GM21526 (cell line): ENCODE measurements at regions not wholly inside any gene's neighbourhood (a gene's known extent, or its start where the extent isn't known, plus 50 kb on each side); places are given as distances from the start of the nearest gene placed in this dataset.
"Not testable (repeated sequence)": the region's sequence is repeated elsewhere in the genome, so short reads cannot be mapped to it uniquely, and the experiment has no call there.

Source experiments
- ATAC-seq: cut with Tn5 transposase; IDR thresholded peaks from one replicate; pipeline ENCODE4 v1.9.1; 2021; ENCODE audit warnings: moderate library complexity; ENCODE audit not compliant: unreplicated experiment, low FRiP score

DNA sequence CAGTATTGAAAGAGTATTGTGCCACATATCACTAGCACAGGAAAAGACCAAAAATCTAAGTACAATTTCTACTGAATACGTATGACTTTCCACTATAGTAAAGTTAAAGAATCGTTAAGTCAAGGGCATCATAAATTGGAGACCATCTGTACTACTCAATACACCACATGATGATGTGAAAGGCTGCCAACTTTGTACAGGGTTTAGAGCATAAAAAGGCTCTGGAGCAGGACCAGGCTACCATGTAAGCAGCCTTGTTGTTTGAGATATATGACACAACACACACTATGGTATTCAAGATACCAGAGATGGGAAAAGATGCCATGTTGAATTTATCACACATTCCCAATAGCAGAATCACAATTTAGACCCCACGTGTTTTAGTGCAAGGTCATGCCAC, 294.9 kb upstream of the TRPC5 start:
- no peak for ATAC-seq

GRCh38 chrX:112368371-112368770, 285.8 kb upstream of the TRPC5 start:
- ATAC-seq = no peak

DNA sequence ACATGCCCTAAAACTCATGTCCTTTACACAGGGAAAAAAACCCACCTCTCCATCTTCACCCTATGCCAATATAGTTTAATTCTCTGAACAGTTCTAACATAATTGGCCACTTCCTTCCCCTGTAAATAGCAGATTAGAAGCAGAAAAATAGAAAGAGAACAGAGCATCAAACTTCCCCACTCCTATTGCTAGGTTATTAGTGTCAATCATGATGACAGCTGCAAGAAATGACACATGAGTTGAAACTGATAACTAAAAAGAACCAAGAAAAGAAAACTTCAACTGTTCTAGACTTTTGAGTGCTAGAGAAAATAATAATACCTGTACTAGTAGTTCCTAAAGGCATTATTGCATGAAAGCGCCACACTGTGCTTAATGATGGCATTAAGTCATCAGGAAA, 284.5 kb upstream of the TRPC5 start:
- ATAC-seq = no peak

GRCh38 chrX:112359906-112360305, 277.3 kb upstream of the TRPC5 start:
- no peak for ATAC-seq

- ATAC-seq = no peak
Measured at GRCh38 chrX:112355931-112356330, 273.4 kb upstream of the TRPC5 start.

- ATAC-seq = no peak
Measured at GRCh38 chrX:112341598-112341997, 259.0 kb upstream of the TRPC5 start.

DNA sequence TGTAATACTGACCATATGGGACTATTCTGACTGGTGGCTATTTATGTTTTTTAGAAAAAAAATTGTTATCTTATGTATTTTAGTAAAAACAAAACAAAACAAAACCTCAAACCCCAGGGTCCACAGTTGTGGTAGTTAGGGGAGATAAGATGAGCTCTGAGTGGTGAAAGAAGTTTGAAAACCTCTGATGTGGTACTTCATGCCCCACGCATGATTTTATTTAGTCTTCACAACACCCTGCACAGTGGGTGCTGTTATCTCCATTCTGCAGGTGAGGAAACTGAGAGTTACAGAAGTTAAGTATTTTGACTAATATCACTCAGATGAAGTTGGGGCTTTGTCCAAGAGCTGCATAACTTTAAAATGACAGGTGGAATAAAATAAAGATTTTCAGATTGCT, 230.6 kb upstream of the TRPC5 start:
- ATAC-seq = no peak

DNA sequence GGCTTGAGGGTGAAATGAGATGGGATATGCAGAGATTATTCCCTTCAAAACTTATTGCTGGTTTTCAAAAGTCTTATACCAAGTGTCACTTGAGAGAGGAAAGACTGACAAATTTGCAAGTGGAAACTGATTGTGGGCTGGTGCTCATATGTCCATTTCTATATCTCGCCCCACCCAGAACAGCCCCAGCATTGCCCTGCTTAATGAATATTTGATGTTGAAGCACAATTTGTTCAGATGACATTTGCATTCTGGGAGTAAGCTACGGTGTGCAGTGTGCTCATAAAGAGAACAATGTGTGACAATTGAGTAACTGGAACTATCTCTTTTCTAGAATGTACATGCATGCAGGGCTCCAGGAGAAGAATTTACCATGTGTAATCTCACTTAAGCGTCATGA, 223.5 kb upstream of the TRPC5 start:
- no peak for ATAC-seq

DNA sequence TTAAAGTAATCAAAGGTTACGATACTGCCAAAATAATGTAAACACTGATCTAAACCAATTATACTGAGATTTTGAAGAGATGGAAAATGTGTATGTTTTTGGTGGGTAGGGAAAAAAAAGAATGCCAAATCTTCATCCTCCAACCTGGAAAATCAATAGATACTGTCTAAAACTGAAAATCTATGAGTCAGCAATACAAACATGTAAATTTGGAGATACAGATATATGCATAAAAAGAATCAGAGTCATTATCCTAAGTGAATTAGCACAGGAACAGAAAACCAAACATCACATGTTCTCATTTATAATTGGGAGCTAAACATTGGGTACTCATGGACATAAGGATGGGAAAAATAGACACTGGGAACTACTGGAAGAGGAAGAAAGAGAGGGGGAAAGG, 197.4 kb upstream of the TRPC5 start:
- ATAC-seq = no peak

GRCh38 chrX:112270991-112271390, 188.4 kb upstream of the TRPC5 start:
- ATAC-seq = no peak

GRCh38 chrX:112266136-112266535, 183.6 kb upstream of the TRPC5 start:
- ATAC-seq = no peak

GRCh38 chrX:112259375-112259774, 176.8 kb upstream of the TRPC5 start:
- ATAC-seq = no peak

DNA sequence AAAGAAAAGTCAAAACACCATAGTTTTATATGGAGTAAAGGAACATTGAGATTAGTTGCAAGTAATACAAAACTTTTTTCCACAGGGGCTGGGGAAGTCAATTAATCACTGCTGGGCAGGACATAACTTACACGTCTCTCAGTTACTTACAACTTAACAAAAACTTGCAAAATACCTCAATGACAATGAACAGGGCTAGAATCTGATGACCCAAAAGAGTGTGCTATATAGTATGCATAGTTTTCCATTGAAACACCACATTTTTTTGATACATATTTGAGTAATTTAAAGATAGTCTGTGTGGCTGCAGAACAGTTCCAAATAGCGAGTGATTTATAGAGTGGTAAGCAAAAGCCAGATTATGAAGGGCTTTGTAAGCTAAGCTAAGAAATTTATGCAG, 172.3 kb upstream of the TRPC5 start:
- ATAC-seq = no peak

- no peak for ATAC-seq
Measured at GRCh38 chrX:112247714-112248113, 165.1 kb upstream of the TRPC5 start.

GRCh38 chrX:112235547-112235946, 153.0 kb upstream of the TRPC5 start:
- ATAC-seq = no peak

DNA sequence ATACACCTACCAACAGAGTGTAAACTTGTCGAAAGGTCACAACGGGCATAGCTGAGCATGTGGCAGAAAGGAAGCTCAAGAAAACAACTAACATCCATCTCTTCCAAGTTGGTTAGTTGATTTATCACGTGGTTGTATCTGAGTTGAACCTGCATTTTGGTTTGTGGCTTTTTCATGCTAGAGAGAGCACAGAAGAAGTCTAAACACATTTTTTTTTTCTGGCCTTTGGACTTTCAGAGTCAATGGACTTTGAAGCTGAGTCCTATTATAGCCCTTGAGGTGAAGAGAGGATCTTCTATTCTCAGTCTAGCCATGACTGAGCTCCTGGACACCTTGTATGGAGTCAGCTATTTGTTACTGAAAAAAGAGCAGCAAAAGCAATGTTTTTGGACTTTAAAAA, 150.6 kb upstream of the TRPC5 start:
- ATAC-seq = no peak

DNA sequence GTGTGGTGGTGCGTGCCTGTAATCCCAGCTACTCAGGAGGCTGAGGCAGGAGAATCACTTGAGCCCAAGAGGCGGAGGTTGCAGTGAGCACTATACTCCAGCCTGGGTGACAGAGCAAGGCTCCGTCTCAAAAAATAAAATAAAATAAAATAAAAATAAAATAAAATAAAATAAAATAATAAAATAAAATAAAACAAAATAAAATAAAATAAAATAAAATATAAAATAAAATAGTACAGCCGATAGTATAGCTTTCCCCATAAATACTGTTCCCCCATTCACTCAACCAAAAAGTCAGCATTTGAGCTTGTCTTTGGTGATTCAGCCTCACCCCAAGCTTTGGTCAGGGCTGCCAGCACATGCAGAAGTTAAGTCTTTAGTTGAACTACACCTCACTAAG, 144.2 kb upstream of the TRPC5 start:
- ATAC-seq = not testable (repeated sequence)

- no peak for ATAC-seq
Measured at GRCh38 chrX:112223391-112223790, 140.8 kb upstream of the TRPC5 start.

GRCh38 chrX:112218388-112218787, 135.8 kb upstream of the TRPC5 start:
- ATAC-seq = no peak

GRCh38 chrX:112211459-112211858, 128.9 kb upstream of the TRPC5 start:
- ATAC-seq = no peak

DNA sequence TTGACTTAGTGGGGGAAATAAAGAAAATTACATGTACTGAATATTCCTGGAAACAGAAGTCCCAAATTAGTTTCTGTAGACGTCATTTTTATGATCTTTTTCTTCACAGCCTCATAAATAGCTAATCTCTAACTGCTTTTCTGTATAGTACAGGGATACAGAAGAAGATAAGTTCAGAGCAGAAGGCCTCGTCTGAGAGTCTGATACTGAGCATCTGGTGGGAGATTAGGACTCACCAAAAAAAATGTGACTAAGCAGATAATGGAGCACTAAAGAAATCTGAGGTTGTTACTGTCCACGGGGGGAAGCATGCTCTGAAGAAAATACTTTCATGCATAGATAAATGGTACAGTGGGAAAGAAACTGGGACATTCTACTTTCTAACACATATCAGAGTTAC, 115.3 kb upstream of the TRPC5 start:
- no peak for ATAC-seq

DNA sequence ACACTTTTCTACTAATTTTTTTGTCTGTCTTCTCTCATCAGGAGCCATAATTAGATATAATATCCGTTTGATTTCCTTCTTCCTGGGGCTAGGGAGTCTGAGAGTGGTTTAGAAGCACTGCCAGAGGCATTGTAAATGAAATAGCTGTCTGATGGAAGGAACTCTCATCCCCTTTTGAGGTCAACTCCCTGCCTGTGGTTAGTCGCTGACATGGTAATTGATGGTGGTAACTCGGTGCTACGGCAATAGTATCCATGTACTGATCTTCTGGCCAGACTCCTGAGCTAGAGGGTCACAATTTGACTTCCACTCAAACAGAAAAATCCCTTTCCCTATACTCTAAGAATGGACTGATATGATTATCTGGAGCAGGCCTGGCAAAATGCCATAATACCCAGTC, 108.1 kb upstream of the TRPC5 start:
- no peak for ATAC-seq

DNA sequence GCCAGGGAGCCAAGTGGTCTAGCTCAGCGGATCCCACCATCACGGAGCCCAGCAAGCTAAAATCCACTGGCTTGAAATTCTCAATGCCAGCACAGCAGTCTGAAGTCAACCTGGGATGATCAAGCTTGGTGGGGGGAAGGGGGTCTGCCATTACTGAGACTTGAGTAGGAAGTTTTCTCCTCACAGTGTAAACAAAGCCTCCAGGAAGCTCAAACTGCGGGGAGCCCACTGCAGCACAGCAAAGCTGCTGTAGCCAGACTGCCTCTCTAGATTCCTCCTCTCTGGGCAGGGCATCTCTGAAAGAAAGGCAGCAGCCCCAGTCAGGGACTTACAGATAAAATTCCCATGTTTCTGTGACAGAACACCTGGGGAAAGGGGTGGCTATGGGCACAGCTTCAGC, 98.8 kb upstream of the TRPC5 start:
- ATAC-seq = not testable (repeated sequence)

DNA sequence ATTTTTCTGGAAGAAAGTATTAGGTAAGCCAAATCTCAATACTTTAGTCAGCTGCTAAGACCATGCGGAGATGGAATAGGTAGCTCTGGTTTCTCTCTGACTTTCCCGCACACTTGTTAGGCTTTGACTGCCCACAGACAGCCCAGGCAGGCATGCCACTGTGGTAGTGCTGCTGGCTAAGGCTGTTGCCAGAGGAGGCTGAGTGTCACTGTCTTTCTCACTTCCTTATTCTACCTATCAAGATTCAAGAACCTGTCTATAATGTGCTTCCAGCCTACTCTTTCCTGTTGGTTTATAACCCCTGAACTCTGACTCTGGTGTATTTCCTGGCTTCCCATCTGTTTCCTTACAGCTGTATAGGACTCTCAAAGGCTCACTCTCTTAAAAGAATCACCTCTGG, 81.8 kb upstream of the TRPC5 start:
- ATAC-seq = peak; percentile 58
